Fibroblast of pulmonary artery (primary cell): ENCODE measurements at regions not wholly inside any gene's neighbourhood (a gene's known extent, or its start where the extent isn't known, plus 50 kb on each side); places are given as distances from the start of the nearest gene placed in this dataset.

Source experiments
- DNase-seq: peaks from one replicate; pipeline ENCODE4 v3.0.0-alpha.2; 2010; ENCODE audit warnings: low read depth
- H3K4me3 ChIP-seq: replicated peaks from 2 replicates; pipeline ENCODE4 v1.5.1; 2011; ENCODE audit warnings: low read depth, mild to moderate bottlenecking, control low read depth, low read length, moderate library complexity
- CTCF ChIP-seq: IDR thresholded peaks from 2 replicates; pipeline ENCODE4 v1.5.1; 2011; ENCODE audit warnings: mild to moderate bottlenecking, control low read depth, low read length, inconsistent platforms; ENCODE audit errors: missing control alignments

- H3K4me3 ChIP-seq = no peak overlapping the region
- no peak for DNase-seq
- no peak for TF ChIP-seq CTCF
Measured at GRCh38 chr16:17606460-17606859, 135.7 kb upstream of the XYLT1 start.

GRCh38 chr16:17605784-17606183, 135.0 kb upstream of the XYLT1 start:
- H3K4me3 ChIP-seq = no peak overlapping the region
- no peak for DNase-seq
- no peak for TF ChIP-seq CTCF

GRCh38 chr16:17603626-17604025, 132.9 kb upstream of the XYLT1 start:
- no peak for DNase-seq
- no peak overlapping the region for H3K4me3 ChIP-seq
- TF ChIP-seq CTCF = no peak

- H3K4me3 ChIP-seq = no peak overlapping the region
- DNase-seq = no peak
Measured at GRCh38 chr16:17602678-17603077, 131.9 kb upstream of the XYLT1 start.

GRCh38 chr16:17598968-17599367, 128.2 kb upstream of the XYLT1 start:
- no peak for TF ChIP-seq CTCF
- no peak overlapping the region for H3K4me3 ChIP-seq
- no peak for DNase-seq

More at GRCh38 chr16:17602678-17603077, 131.9 kb upstream of the XYLT1 start:
- TF ChIP-seq CTCF = no peak

- TF ChIP-seq CTCF = no peak
- no peak for DNase-seq
- H3K4me3 ChIP-seq = no peak overlapping the region
Measured at GRCh38 chr16:17591655-17592405, 121.1 kb upstream of the XYLT1 start.
